GM10266 (cell line): ENCODE measurements at regions not wholly inside any gene's neighbourhood (a gene's known extent, or its start where the extent isn't known, plus 50 kb on each side); places are given as distances from the start of the nearest gene placed in this dataset.
"Not testable (repeated sequence)": the region's sequence is repeated elsewhere in the genome, so short reads cannot be mapped to it uniquely, and the experiment has no call there.

Source experiments
- DNase-seq: peaks from one replicate; pipeline ENCODE4 v3.0.0; 2012; ENCODE audit errors: extremely low spot score
- CTCF ChIP-seq: IDR thresholded peaks from 2 replicates; pipeline ENCODE4 v1.5.1; 2012; ENCODE audit warnings: mild to moderate bottlenecking, low read depth; ENCODE audit not compliant: control insufficient read depth, insufficient read depth; ENCODE audit errors: missing control alignments

GRCh38 chr14:70255071-70256057 lies 66.6 kb upstream of the SLC8A3 start:
- TF ChIP-seq CTCF, result peak; percentile 7
- not testable (repeated sequence) for DNase-seq

DNA sequence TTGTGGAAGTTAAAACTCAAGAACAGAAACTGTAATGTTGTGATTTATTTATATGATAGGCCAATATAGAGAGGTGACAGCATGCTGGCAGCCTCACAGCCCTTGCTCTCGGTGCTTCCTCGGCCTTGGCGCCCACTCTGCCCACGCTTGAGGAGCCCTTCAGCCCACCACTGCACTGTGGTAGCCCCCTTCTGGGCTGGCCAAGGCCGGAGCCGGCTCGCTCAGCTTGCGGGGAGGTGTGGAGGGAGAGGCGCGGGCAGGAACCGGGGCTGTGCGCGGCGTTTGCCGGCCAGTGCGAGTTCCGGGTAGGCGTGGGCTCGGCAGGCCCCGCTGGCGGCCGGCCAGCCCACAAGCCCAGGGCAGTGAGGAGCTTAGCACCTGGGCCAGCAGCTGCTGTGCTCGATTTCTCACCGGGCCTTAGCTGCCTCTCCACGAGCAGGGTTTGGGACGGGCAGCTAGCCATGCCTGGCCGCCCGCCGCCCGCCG lies 65.8 kb upstream of the SLC8A3 start:
- no peak for TF ChIP-seq CTCF
- DNase-seq, result peak; percentile 47

GRCh38 chr14:70253547-70253946 lies 64.8 kb upstream of the SLC8A3 start:
- DNase-seq, result not testable (repeated sequence)

DNA sequence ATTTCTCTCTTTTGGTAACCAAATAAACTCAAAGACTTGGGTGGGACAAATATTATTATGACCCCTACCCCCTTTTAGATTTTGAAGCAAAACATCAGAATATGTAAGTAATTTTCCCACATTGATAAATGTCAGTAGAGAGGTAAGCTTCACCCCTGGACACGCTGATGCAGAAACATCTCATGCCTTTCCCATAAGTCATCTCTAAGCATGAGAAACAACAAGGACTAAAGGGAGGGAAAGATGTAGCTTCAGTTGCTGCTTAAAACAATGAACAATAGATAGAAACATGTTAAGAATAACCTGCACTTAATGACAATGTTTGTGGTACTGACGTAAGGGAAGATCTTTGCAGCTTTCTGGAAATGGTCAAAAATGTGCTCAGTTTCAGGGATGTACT lies 56.3 kb upstream of the SLC8A3 start:
- no peak for DNase-seq
- no peak for TF ChIP-seq CTCF

GRCh38 chr14:70239802-70240201 lies 51.1 kb upstream of the SLC8A3 start:
- peak; percentile 49 for DNase-seq
- no peak for TF ChIP-seq CTCF

GRCh38 chr14:70238635-70239034 lies 49.9 kb upstream of the SLC8A3 start:
- not testable (repeated sequence) for DNase-seq
